ENCODE measurements at regions not wholly inside any gene's neighbourhood (a gene's known extent, or its start where the extent isn't known, plus 50 kb on each side); places are given as distances from the start of the nearest gene placed in this dataset.
A peak's percentile ranks its signal among the peaks of the same experiment; 100 is the strongest.

GRCh38 chr15:29933042-29933803 is 111.0 kb upstream of the TJP1 start:
- no peak for TF ChIP-seq CTCF (IDR thresholded peaks at IDR 0.05; ENCODE audit: insufficient read depth, low read depth, low read length)
- H3K4me3 ChIP-seq (ENCODE audit: low read depth, low read length) = no peak overlapping the region
- DNase-seq (ENCODE audit: low read depth) = peak; percentile 36

GRCh38 chr15:29926083-29926388 is 103.8 kb upstream of the TJP1 start:
- no peak overlapping the region for H3K4me3 ChIP-seq (ENCODE audit: low read depth, low read length)
- TF ChIP-seq CTCF (IDR thresholded peaks at IDR 0.05; ENCODE audit: insufficient read depth, low read depth, low read length) = no peak
- no peak for DNase-seq (ENCODE audit: low read depth)

GRCh38 chr15:29925227-29926082 is 103.2 kb upstream of the TJP1 start:
- DNase-seq (ENCODE audit: low read depth) = peak; percentile 82
- TF ChIP-seq CTCF (IDR thresholded peaks at IDR 0.05; ENCODE audit: insufficient read depth, low read depth, low read length) = peak; percentile 99
- no peak overlapping the region for H3K4me3 ChIP-seq (ENCODE audit: low read depth, low read length)

- TF ChIP-seq CTCF (IDR thresholded peaks at IDR 0.05; ENCODE audit: insufficient read depth, low read depth, low read length) = no peak
- H3K4me3 ChIP-seq (ENCODE audit: low read depth, low read length) = no peak overlapping the region
- peak; percentile 67 for DNase-seq (ENCODE audit: low read depth)
Observed at GRCh38 chr15:29924750-29925149, 102.5 kb upstream of the TJP1 start.

- H3K4me3 ChIP-seq (ENCODE audit: low read depth, low read length) = no peak overlapping the region
- DNase-seq (ENCODE audit: low read depth) = no peak
- TF ChIP-seq CTCF (IDR thresholded peaks at IDR 0.05; ENCODE audit: insufficient read depth, low read depth, low read length) = no peak
Observed at GRCh38 chr15:29922191-29922590, 99.9 kb upstream of the TJP1 start.

GRCh38 chr15:29921130-29921601 is 98.9 kb upstream of the TJP1 start:
- no peak for TF ChIP-seq CTCF (IDR thresholded peaks at IDR 0.05; ENCODE audit: insufficient read depth, low read depth, low read length)
- no peak for DNase-seq (ENCODE audit: low read depth)
- no peak overlapping the region for H3K4me3 ChIP-seq (ENCODE audit: low read depth, low read length)

Measured in fibroblast of villous mesenchyme (primary cell).